ENCODE measurements at regions not wholly inside any gene's neighbourhood (a gene's known extent, or its start where the extent isn't known, plus 50 kb on each side); places are given as distances from the start of the nearest gene placed in this dataset.

DNA sequence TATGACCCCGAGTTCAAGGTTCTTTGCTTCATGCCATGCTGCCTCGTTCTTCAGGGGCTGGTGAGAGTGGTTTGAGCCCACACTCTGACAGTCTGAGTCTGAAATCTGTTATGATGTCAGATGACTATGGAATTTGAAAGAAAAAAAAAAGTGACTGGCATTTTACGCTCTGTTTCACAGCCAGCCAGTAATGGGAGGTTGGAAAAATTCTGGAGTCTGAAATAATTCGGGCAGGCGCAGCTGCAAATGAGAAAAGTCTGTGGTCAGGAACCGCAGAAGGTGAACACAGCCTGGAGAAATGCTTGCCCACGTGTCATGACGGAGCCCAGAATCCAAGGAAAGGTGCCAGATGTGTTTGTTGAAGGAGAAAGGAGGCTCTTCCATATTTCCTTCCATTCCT is 269.8 kb upstream of the PWP1 start:
- no peak for TF ChIP-seq CTCF (conservative IDR thresholded peaks at IDR 0.05; ENCODE audit: low read length)
- TF ChIP-seq EZH2phosphoT487 (IDR thresholded peaks at IDR 0.05; ENCODE audit: borderline replicate concordance), result no peak
